ENCODE measurements at regions not wholly inside any gene's neighbourhood (a gene's known extent, or its start where the extent isn't known, plus 50 kb on each side); places are given as distances from the start of the nearest gene placed in this dataset.
"Not testable (repeated sequence)": the region's sequence is repeated elsewhere in the genome, so short reads cannot be mapped to it uniquely, and the experiment has no call there.

DNA sequence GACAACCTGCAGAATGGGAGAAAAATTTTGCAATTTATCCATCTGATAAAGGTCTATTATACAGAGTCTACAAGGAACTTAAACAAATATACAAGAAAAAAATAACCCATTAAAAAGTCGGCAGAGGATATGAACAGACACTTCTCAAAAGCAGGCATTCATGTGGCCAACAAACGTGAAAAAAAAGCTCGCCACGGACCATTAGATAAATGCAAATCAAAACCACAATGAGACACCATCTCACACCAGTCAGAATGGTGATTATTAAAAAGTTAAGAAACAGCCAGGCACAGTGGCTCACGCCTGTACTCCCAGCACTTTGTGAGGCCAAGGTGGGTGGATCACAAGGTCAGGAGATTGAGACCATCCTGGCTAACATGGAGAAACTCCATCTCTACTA lies 112.2 kb downstream of the ZNF622 start:
- TF ChIP-seq EZH2 (IDR thresholded peaks at IDR 0.05; ENCODE audit: insufficient read depth, poor library complexity, severe bottlenecking); EZH2phosphoT487 (IDR thresholded peaks at IDR 0.05; ENCODE audit: insufficient read depth, low read depth): not testable (repeated sequence)
